ENCODE measurements at regions not wholly inside any gene's neighbourhood (a gene's known extent, or its start where the extent isn't known, plus 50 kb on each side); places are given as distances from the start of the nearest gene placed in this dataset.

DNA sequence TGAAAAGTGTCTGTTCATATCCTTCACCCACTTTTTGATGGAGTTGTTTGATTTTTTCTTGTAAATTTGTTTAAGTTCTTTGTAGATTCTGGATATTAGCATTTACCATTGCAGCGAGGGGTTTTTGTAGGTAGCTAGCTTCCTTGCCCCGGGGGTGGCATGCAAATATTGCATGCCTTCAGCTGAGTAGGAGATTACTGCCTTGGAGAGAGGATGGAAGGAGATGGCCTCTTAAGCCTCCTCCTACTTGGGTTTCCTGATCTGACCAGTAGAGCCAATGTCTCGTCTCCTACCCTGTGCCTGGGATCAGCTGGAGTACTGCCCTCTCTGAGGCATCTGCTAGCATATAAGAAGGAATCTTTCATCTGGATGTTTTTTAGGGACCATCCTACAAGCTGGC lies 134.4 kb upstream of the CCND2 start:
- TF ChIP-seq, protein P1, sequence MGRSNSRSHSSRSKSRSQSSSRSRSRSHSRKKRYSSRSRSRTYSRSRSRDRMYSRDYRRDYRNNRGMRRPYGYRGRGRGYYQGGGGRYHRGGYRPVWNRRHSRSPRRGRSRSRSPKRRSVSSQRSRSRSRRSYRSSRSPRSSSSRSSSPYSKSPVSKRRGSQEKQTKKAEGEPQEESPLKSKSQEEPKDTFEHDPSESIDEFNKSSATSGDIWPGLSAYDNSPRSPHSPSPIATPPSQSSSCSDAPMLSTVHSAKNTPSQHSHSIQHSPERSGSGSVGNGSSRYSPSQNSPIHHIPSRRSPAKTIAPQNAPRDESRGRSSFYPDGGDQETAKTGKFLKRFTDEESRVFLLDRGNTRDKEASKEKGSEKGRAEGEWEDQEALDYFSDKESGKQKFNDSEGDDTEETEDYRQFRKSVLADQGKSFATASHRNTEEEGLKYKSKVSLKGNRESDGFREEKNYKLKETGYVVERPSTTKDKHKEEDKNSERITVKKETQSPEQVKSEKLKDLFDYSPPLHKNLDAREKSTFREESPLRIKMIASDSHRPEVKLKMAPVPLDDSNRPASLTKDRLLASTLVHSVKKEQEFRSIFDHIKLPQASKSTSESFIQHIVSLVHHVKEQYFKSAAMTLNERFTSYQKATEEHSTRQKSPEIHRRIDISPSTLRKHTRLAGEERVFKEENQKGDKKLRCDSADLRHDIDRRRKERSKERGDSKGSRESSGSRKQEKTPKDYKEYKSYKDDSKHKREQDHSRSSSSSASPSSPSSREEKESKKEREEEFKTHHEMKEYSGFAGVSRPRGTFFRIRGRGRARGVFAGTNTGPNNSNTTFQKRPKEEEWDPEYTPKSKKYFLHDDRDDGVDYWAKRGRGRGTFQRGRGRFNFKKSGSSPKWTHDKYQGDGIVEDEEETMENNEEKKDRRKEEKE (IDR thresholded peaks at IDR 0.05), result no peak
- TF ChIP-seq SMAD1 (CRISPR knock-in tag; IDR thresholded peaks at IDR 0.05; ENCODE audit: borderline replicate concordance, low read depth) (no peak), EP300 (IDR thresholded peaks at IDR 0.05; ENCODE audit: low read depth in 2 of 2, low read length in 2 of 2) (no peak), EP300 (CRISPR knock-in tag; IDR thresholded peaks at IDR 0.05; ENCODE audit: borderline replicate concordance) (no peak), POLR2AphosphoS5 (IDR thresholded peaks at IDR 0.05; ENCODE audit: low read depth, low read length) (no peak), HES4 (CRISPR knock-in tag; IDR thresholded peaks at IDR 0.05; ENCODE audit: borderline replicate concordance) (no peak)
